Mammary epithelial cell (primary cell): ENCODE measurements at regions not wholly inside any gene's neighbourhood (a gene's known extent, or its start where the extent isn't known, plus 50 kb on each side); places are given as distances from the start of the nearest gene placed in this dataset.

Experiments
- CTCF ChIP-seq, 2 donors: IDR thresholded peaks in 1 of 2; conservative IDR thresholded peaks in 1 of 2; 2 replicates each; pipeline ENCODE4 v1.5.1; 2011 to 2012; ENCODE audit warnings: inconsistent platforms in 2 of 2, low read length in 2 of 2, mild to moderate bottlenecking in 2 of 2, control low read depth in 1 of 2, low read depth in 1 of 2; ENCODE audit not compliant: insufficient read depth in 1 of 2; ENCODE audit errors: extremely low read depth in 1 of 2
- EZH2 ChIP-seq: IDR thresholded peaks from 2 replicates; pipeline ENCODE4 v1.6.1; 2012; ENCODE audit warnings: low read length, inconsistent platforms, borderline replicate concordance

- no peak for TF ChIP-seq CTCF (conservative IDR thresholded peaks at IDR 0.05 in 1 of 2, IDR thresholded peaks at IDR 0.05 in 1 of 2; ENCODE audit: extremely low read depth in 1 of 2, insufficient read depth in 1 of 2, low read depth in 1 of 2, low read length in 2 of 2)
- no peak for TF ChIP-seq EZH2
Measured at GRCh38 chr2:5022061-5022460, 670.1 kb upstream of the SOX11 start.
